GM18873 (cell line): ENCODE measurements at regions not wholly inside any gene's neighbourhood (a gene's known extent, or its start where the extent isn't known, plus 50 kb on each side); places are given as distances from the start of the nearest gene placed in this dataset.
"Not testable (repeated sequence)": the region's sequence is repeated elsewhere in the genome, so short reads cannot be mapped to it uniquely, and the experiment has no call there.

Source experiments
- ATAC-seq: cut with Tn5 transposase; IDR thresholded peaks from one replicate; pipeline ENCODE4 v1.9.1; 2021; ENCODE audit warnings: mild to moderate bottlenecking, moderate library complexity, moderate number of reproducible peaks; ENCODE audit not compliant: unreplicated experiment, low FRiP score

DNA sequence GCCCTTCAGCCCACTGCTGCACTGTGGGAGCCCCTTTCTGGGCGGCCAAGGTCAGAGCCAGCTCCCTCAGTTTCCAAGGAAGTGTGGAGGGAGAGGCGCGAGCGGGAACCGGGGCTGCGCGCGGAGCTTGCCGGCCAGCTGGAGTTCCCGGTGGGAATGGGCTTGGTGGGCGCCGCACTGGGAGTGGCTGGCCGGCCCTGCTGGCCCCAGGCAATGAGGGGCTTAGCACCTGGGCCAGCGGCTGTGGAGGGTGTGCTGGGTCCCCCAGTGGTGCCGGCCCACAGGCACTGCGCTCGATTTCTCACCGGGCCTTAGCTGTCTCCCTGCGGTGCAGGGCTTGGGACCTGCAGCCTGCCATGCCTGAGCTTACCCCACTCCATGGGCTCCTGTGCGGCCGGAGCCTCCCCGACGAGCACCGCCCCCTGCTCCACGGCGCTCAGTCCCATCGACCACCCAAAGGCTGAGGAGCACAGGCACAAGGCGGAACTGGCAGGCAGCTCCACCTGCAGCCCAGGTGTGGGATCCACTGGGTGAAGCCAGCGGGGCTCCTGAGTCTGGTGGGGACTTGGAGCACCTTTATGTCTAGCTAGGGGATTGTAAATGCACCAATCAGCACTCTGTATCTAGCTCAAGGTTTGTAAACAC lies 1252.2 kb downstream of the STIM2 start:
- not testable (repeated sequence) for ATAC-seq

DNA sequence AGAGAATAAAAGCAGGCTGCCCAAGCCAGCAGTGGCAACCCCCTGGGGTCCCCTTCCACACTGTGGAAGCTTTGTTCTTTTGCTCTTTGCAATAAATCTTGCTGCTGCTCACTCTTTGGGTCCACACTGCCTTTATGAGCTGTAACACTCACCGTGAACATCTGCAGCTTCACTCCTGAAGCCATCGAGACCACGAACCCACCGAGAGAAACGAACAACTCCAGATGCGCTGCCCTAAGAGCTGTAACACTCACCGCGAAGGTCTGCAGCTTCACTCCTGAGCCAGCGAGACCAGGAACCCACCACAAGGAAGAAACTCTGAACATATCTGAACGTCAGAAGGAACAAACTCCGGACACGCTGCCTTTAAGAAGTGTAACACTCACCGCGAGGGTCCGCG lies 1252.9 kb downstream of the STIM2 start:
- ATAC-seq, result not testable (repeated sequence)

DNA sequence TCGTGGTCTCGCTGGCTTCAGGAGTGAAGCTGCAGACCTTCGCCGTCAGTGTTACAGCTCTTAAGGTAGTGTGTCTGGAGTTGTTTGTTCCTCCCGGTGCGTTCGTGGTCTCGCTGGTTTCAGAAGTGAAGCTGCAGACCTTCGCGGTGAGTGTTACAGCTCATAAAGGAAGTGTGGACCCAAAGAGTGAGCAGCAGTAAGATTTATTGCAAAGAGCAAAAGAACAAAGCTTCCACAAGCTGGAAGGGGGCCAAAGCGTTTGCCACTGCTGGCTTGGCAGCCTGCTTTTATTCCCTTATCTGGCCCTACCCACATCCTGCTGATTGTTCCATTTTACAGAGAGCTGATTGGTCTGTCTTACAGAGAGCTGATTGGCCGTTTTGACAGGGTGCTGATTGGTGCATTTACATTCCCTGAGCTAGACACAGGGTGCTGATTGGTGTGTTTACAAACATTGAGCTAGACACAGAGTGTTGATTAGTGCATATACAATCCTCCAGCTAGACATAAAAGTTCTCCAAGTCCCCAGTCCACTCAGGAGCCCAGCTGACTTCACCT lies 1256.0 kb downstream of the STIM2 start:
- not testable (repeated sequence) for ATAC-seq

DNA sequence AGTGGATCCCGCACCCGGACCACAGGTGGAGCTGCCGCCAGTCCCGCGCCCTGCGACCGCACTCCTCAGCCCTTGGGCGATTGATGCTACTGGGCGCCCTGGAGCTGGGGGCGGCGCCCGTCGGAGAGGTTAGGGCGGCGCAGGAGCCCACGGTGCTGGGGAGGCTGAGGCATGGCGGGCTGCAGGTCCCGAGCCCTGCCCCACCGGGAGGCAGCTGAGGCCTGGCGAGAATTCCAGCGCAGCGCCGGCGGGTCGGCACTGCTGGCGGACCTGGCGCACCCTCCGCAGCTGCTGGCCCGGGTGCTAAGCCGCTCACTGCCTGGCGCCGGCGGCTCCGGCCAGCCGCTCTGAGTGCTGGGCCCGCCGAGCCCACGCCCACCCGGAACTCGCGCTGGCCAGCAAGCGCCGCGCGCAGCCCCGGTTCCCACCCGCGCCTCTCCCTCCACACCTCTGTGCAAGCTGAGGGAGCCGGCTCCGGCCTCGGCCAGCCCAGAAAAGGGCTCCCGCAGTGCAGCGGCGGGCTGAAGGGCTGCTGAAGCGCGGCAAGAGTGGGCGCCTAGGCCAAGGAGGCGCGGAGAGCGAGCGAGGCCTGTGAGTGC lies 1256.5 kb downstream of the STIM2 start:
- no peak for ATAC-seq

DNA sequence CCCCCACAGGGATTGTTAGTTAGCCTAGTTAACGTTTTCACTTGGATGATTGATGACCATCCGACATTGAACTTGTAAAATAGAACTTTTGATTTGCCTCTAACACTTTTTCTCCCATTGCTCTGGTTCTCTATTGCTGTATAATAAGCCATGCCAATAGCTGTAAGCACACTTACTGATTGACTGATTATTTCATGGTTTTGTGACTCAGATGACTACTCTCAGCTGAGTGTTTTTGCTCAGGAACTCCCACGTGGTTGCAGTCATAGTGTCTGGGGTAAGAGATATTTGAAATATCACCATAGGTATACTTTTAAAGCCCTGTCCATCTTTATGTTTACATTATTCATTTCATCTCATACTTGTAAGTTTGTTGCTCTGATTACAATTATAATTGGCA lies 1285.5 kb downstream of the STIM2 start:
- no peak for ATAC-seq

DNA sequence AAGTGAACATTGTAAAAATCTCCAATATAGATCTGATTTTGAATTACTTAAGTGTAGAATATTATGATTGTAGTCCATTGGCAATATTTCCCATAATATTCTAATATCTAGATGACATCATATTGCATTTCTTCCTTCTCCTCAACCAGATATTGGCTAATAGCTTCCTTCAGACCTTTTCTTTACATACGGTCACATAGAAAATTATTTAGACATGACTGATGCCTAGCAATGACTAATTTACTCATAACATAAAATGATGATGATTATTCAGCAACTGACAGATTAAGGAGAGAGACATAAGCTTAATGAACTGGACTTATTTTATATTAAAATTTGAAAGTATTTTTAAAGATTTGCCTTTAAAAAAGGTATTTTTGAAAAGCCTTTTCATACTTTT lies 1287.6 kb downstream of the STIM2 start:
- no peak for ATAC-seq

DNA sequence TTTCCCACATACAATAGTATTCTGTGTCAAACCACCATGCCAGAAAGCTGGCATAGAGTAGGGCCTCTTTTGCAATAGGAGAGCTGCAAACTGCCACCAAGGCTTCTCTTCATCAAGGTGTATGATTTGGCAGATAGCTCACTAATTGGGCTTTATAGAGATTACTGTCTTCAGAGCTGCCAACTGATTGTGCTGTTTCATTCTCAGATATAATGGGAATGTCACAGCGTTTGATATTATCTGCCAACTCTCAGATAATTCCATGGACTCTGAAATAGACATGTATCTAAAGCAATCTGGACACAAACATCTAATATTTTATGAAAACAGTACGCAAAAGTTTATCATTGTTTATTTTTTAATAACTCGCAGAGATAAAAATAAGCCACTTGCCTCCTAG lies 1289.1 kb downstream of the STIM2 start:
- ATAC-seq, result no peak

DNA sequence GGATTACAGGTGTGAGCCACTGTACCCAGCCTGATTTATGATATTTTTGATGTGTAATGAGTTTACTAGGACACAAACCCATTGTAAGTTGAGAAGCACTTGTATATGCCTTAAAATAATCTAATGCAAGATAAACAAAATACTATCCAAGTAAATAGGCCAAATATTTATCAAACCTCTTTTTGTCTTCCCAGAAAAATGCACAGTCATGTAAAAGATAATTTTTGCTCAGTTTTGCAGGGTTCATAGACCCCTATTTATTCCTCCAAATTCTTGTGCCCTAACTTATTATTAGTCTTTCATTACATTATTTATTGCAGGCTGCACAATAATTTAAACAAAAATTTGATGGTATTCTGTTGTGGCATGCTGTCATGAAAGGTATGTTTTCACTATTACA lies 1290.7 kb downstream of the STIM2 start:
- no peak for ATAC-seq

DNA sequence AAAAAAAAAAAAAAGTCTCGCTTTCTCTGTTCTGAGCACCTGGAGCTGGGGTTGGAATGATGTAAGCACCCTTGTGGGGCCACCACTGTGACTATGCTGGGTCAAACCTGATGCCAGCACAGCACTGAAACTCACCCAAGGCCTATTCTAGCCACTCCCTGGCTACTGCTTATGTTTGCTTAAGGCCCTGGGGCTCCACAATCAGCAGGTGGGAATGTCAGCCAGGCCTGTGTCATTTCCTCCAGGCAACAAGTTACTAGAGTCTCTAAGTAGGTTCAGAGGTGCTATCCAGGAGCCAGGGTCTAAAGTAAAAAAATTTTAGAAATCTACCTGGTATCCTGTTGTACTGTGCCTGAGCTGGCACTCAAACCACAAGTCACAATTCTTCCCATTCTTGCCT lies 1306.8 kb downstream of the STIM2 start:
- no peak for ATAC-seq

DNA sequence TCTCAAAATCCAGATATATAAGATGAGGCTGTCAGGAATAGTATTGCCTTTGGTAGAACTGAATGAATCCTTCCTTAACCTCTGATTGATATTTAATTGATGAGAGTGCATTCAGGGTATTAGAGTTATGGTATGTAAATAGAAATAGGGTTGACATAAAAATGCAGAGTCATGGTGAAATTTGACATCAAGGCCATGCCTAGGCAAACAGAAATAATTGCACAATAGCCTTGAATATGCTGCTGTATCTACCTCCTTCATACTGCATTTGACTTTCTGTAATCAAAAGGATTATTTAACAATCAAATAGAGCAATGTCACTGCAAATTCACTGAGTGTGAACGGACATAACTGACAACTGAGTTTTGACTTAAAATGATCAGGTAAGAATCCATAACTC lies 1316.3 kb downstream of the STIM2 start:
- no peak for ATAC-seq

DNA sequence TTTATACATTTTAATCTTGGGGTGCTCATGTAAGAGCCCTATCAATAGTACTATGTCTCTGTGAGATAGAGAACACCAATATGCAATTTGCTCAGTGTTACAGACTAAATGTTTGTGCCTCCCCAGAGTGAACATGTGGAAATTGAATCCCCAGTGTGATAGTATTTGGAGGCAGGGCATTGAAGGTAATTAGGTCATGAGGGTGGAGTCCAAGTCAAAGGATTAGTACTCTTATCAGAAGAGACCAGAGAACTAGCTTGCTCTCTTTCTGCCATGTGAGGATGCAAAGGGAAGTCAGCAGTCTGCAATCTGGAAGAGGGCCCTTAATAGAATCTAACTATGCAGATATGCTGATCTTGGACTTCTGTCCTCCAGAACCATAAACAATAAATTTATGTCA lies 1317.0 kb downstream of the STIM2 start:
- no peak for ATAC-seq

DNA sequence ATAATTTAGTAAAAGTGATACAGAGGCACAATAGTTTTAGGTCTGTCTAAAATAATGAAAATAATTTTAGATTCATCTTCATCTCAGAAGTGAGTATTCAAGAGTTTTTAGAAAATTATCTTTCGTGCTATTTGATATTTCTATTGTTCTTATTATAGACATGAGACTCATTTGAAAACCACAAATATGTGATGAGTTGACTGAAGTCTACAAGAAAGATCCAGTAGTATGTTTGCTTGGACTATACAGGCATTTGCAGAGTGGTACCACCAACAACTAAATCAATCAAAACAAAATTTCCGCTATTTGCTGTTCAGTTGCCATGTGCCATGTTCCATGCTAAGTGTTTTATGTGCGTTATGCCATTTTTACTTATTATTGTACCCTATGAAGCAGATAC lies 1318.5 kb downstream of the STIM2 start:
- ATAC-seq, result no peak

DNA sequence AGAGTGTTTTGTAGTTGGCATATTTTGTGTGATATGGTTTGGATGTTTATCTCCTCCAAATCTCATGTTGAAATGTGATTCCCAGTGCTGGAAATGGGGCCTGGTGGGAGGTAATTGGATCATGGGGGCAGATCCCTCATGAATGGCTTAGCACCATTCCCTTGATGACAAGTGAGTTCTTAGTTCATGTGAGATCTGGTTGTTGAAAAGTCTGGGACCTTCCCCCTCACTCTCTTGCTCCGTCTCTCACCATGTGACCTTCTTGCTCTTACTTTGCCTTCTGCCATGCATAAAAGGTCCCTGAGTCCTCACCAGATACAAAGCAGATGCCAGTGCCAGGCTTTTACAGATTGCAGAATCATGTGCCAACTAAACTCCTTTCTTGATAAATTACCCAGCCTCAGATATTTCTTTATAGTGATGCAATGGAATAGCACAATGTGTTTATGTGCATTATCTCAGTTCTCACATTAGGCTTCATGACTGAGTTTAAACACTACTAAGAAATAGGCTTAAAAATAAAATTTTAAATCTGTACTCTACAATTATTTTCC lies 1348.8 kb downstream of the STIM2 start:
- ATAC-seq, result no peak

DNA sequence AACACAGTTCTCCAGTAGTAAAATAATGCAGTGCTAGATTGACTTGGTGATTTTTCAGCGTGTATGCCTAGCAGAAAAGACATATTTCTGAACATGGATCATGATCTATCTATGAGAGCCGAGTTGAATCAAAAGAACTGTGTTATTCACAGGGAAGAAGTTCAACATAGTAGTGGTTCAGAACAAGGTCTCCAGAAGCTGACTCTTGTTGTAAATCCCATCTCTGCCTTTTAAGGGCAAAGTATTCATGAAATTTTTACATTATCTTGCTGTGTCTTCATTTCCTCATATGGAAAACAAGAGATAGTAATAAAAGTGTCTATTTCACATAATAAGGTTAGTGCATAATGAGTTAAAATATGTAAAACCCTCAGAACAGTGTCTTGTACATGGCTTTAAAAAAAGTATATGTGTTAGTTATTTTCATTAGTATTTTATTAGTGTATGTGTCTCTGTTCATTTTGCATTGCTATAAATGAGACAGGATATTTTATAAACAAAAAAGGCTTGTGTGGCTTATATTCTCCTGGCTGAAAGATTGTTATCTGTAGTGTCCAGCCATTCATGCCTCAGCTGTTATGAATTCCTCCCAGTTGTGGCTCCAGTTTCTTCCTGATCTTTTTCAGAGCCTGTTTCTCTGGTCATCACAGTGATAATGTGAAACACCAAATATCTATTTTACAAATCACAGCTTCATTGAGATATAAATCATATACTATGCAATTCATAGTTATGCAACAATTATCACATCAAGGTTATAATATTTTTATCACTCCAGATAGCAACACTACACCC lies 1351.2 kb downstream of the STIM2 start:
- ATAC-seq, result no peak

DNA sequence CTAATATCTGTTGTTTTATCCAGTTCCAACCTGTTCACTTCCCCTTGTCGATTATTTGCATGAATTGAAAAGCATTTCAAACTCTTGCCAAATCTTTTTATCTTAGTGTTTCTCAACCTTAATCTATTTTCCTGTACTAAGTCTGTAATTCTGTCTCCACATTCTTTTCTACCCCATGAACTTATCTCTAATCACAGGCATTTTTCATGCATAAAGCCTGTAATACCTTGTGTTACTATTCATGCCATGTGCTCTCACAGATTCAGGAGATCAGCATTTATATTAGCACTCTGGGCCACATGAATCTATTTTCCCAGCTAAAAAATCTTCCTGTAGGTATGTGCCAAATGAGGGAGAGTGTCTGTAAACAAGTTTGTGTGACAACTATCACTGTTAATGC lies 1360.9 kb downstream of the STIM2 start:
- no peak for ATAC-seq

DNA sequence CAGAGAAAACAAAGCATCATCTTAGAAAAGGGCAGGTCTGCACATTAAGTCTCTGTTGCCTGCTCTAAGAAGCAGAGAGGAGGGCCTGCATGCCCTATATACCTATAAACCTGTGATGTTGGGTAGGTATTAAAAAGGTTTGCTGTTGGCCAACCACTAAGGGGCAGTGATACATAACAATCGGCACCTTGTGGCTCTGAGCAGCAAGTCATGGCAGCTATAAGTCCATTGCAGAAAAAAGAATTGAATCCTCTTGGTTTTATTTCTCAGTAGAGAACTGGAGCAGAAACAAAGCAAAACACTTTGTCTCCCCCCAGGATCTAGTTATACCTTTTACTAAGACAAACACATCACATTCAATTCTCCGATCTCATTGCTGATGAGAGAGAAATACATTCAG lies 1364.4 kb downstream of the STIM2 start:
- ATAC-seq, result no peak

DNA sequence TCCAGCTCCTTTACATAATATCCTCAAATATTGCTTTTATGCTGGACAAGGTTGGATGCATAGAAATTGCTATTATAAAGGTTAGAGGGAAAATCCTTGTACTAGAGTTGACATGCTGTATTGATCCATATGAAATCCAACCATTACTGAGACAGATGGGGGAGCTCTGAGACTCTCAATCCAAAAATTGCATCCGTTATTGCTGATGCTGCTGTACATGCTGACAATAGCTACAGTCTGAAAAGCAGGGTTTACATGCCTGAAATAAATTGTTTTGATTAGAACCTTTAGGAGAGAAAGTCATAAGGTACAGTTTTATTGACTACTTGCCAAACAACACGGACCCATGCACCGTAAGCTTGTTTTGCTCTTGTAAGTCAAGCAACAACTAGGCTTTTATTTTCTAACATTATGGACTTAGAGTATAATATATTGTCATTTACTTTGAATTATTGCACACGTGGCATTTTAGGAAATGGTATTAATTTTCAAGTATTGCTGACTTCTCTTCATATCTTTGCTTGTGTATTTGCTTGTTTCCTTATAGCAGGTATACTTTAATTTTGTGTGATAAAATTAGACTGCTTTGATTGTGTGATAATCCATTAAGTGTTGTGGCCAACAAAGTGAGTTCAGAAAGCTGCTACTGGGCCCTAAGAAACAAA lies 1365.2 kb downstream of the STIM2 start:
- ATAC-seq, result no peak

DNA sequence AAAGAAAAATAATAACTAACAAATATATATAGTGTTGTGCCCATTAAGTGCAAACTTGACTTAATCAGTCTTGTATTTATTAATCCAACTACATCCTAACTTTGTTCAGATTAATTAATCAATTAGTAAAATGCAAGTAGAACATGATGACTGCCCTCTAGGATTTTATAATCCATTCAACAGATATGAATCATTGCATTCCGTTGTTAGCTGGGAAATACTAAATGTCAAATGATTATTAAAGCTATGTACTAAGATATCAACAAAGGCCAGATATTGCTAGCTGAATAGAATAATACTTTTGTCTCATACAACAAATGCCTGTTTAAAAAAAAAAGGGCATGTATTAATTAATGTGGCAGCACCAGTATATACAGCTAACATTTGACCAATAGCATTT lies 1366.3 kb downstream of the STIM2 start:
- no peak for ATAC-seq

DNA sequence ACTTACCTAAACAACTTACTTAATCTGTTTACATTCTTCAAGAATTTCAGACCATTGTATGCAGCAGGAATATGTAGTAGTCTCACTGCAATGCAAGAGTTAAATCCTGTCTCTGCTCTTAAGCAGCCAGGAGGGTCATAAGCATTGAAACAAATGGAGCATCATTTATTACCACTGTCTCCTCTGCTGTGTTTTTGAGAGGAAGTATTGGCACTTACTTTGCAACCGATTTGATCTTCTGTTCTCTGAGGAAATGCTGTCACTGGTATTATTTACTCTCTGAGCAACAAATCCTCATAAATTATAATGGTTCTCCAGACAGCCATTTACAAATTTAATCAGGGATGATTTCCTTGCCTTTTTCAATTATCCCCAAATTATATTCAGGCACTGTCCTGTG lies 1367.1 kb downstream of the STIM2 start:
- no peak for ATAC-seq

DNA sequence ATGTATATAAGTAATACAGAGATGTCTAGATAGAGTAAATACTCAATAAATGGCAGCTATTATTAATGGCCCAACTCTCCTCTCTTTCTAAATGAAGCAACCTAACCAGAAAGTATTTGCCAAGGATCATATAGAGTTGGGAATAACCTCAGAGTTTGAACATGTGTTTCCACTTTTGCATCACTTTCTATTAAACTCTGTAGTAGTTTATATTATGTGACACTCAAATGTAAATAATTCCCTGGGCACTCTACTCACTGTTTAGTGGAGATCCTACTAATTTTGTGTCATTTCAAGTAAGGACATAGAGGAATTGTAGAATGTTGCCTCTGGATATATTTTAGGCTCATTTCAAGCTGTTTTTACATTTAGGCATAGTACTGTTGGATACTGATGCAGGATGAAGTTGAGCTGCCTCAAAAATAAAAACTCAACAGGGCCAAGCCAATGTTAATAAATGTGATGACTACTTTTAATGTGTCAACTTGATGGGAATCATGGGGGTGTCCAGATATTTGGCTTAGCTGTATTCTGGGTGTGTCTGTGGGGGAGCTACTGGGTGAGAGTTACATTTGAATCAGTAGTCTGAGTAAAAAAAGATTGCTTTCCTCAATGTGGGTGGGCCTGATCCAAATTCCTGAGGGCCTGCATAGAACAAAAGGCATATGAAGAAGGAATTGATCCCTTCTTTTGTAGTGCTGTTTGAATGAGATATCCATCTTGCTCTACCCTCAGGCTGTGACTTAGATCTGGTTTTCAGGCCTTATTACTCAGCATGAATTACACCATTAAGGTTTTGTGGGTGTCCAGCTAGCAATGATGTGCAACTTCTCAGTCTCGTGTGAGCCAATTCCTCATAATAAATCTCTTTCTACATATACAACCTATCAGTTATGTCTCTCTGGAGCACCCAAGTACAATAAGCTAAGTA lies 1368.2 kb downstream of the STIM2 start:
- ATAC-seq, result no peak
